Upper lobe of left lung (tissue), 6 donors: ENCODE measurements at regions not wholly inside any gene's neighbourhood (a gene's known extent, or its start where the extent isn't known, plus 50 kb on each side); places are given as distances from the start of the nearest gene placed in this dataset.

ENCODE experiments used
- ATAC-seq, 2 donors: fragments of 200-7000 bp; cut with Tn5 transposase; one replicate each; pipeline ENCODE4 v1.9.1; 2022; ENCODE audit warnings: mild to moderate bottlenecking in 2 of 2, moderate library complexity in 2 of 2; ENCODE audit not compliant: low FRiP score in 2 of 2
- DNase-seq, 2 donors: peaks; one replicate each; pipeline ENCODE4 v3.0.0-alpha.2; 2019 to 2020
- H3K27ac ChIP-seq, 4 donors: fragments of 200-600 bp; sonication (generic); one replicate each; pipeline ENCODE4 v1.5.1; 2016 to 2019
- H3K27me3 ChIP-seq, 4 donors: fragments of 200-600 bp; sonication (generic); one replicate each; pipeline ENCODE4 v1.5.1; 2017 to 2019
- H3K36me3 ChIP-seq, 4 donors: fragments of 200-600 bp; sonication (generic); one replicate each; pipeline ENCODE4 v1.5.1; 2016 to 2019
- H3K4me1 ChIP-seq, 4 donors: fragments of 200-600 bp; sonication (generic); one replicate each; pipeline ENCODE4 v1.5.1; 2018 to 2019
- H3K4me3 ChIP-seq, 4 donors: fragments of 200-600 bp; sonication (generic); one replicate each; pipeline ENCODE4 v1.5.1; 2017 to 2019; ENCODE audit warnings: mild to moderate bottlenecking in 2 of 4, moderate library complexity in 1 of 4
- H3K9me3 ChIP-seq, 4 donors: fragments of 200-600 bp; sonication (generic); one replicate each; pipeline ENCODE4 v1.5.1; 2018 to 2019
- CTCF ChIP-seq, 6 experiments: fragments of 450-650 bp in 4 of 6; fragments of 200-600 bp in 2 of 6; sonication (generic) in 2 of 6; IDR thresholded peaks; one replicate each; pipeline ENCODE4 v1.5.1; 2016 to 2019; ENCODE audit warnings: antibody characterized with exemption in 6 of 6
- EP300 ChIP-seq, 4 donors: sonication (generic); formaldehyde crosslinking; IDR thresholded peaks; one replicate each; pipeline ENCODE4 v1.5.1; 2017; ENCODE audit warnings: antibody characterized with exemption in 4 of 4, control low read depth in 2 of 4
- POLR2A ChIP-seq, 4 donors: fragments of 450-650 bp; IDR thresholded peaks; one replicate each; pipeline ENCODE4 v1.5.1; 2016 to 2017; ENCODE audit warnings: antibody characterized with exemption in 4 of 4, mild to moderate bottlenecking in 2 of 4
- POLR2AphosphoS5 ChIP-seq, 2 donors: sonication (generic); formaldehyde crosslinking; IDR thresholded peaks; one replicate each; pipeline ENCODE4 v1.5.1; 2017; ENCODE audit warnings: antibody characterized with exemption in 2 of 2
- WGBS, 2 donors: methylation state at CpG; one replicate each; pipeline ENCODE4 v1.1.5; 2017 to 2018; 5-methylcytosine and 5-hydroxymethylcytosine counted together
- donor health status: DM: no; HTN: no; CAD: no; lungs with moderate emphysema.
- donor health status: DM: no; HTN: yes; CAD: no; lungs with severe emphysema.

- peak; percentile 91 to 92 for ATAC-seq
- TF ChIP-seq POLR2A (IDR thresholded peaks at IDR 0.05) (no peak), CTCF (IDR thresholded peaks at IDR 0.05) (peak; percentile 75 to 95 (median 88))
- Histone ChIP-seq H3K36me3 (no peaks in the 10 kb centered on the region), H3K9me3 (no peaks in the 10 kb centered on the region), H3K27ac (no peak overlapping the region), H3K27me3 (no peaks in the 10 kb centered on the region), H3K4me3 (peak overlapping the region in 1 of 4 donors; percentile 13), H3K4me1 (peaks cover 0 to 23% (median 13%) of the 10 kb centered on the region in 4 donors)
- DNase-seq, result peak; percentile 90 to 97
- WGBS, 2 donors, result 27 to 68% methylated on average over 8 to 28 of the region's 32 CpGs
Observed at GRCh38 chr10:128211953-128212727, 85.9 kb upstream of the MKI67 start.

- no peak overlapping the region for H3K27ac ChIP-seq
- no peak for ATAC-seq
- no peak overlapping the region for H3K4me3 ChIP-seq
- DNase-seq, result no peak
- H3K36me3 ChIP-seq, result no peaks in the 10 kb centered on the region
- WGBS, 2 donors, result 79 to 82% methylated on average over 6 to 7 of the region's 7 CpGs
- H3K9me3 ChIP-seq, result no peaks in the 10 kb centered on the region
- no peak for TF ChIP-seq POLR2AphosphoS5 (IDR thresholded peaks at IDR 0.05)
- TF ChIP-seq POLR2A (IDR thresholded peaks at IDR 0.05), result no peak
- H3K4me1 ChIP-seq, result peaks cover 0 to 23% (median 13%) of the 10 kb centered on the region in 4 donors
- H3K27me3 ChIP-seq, result no peaks in the 10 kb centered on the region
Observed at GRCh38 chr10:128213156-128213555, 86.9 kb upstream of the MKI67 start.

- no peaks in the 10 kb centered on the region for H3K27me3 ChIP-seq
- no peak for DNase-seq
- H3K36me3 ChIP-seq, result no peaks in the 10 kb centered on the region
- ATAC-seq, result no peak
- peaks cover 0 to 14% (median 5%) of the 10 kb centered on the region in 4 donors for H3K4me1 ChIP-seq
- H3K9me3 ChIP-seq, result no peaks in the 10 kb centered on the region
- TF ChIP-seq POLR2A (IDR thresholded peaks at IDR 0.05), result no peak
- no peak overlapping the region for H3K27ac ChIP-seq
- H3K4me3 ChIP-seq, result no peak overlapping the region
- WGBS, 2 donors, result 86 to 88% methylated on average over 6 to 8 of the region's 8 CpGs
Observed at GRCh38 chr10:128215733-128216132, 89.5 kb upstream of the MKI67 start.

GRCh38 chr10:128217136-128217535, 90.9 kb upstream of the MKI67 start:
- 85 to 88% methylated on average over 7 of the region's 7 CpGs for WGBS, 2 donors
- TF ChIP-seq CTCF (IDR thresholded peaks at IDR 0.05) (no peak), POLR2AphosphoS5 (IDR thresholded peaks at IDR 0.05) (no peak), EP300 (IDR thresholded peaks at IDR 0.05) (no peak), POLR2A (IDR thresholded peaks at IDR 0.05) (no peak)
- H3K4me1 ChIP-seq, result peaks cover 0 to 3% (median under 1%) of the 10 kb centered on the region in 4 donors
- ATAC-seq, result no peak
- H3K36me3 ChIP-seq, result no peaks in the 10 kb centered on the region
- no peaks in the 10 kb centered on the region for H3K9me3 ChIP-seq
- no peak overlapping the region for H3K27ac ChIP-seq
- no peak overlapping the region for H3K4me3 ChIP-seq
- DNase-seq, result no peak
- no peaks in the 10 kb centered on the region for H3K27me3 ChIP-seq

- Histone ChIP-seq H3K27ac (no peak overlapping the region), H3K27me3 (no peaks in the 10 kb centered on the region), H3K36me3 (no peaks in the 10 kb centered on the region), H3K9me3 (no peaks in the 10 kb centered on the region), H3K4me1 (no peaks in the 10 kb centered on the region), H3K4me3 (no peak overlapping the region)
- WGBS, 2 donors, result 76 to 86% methylated on average over 4 of the region's 4 CpGs
- DNase-seq (no peak), ATAC-seq (no peak)
- TF ChIP-seq POLR2A (IDR thresholded peaks at IDR 0.05) (no peak), CTCF (IDR thresholded peaks at IDR 0.05) (no peak), EP300 (IDR thresholded peaks at IDR 0.05) (no peak), POLR2AphosphoS5 (IDR thresholded peaks at IDR 0.05) (no peak)
Observed at GRCh38 chr10:128218161-128218560, 91.9 kb upstream of the MKI67 start.

GRCh38 chr10:128219295-128219694, 93.1 kb upstream of the MKI67 start:
- H3K9me3 ChIP-seq, result no peaks in the 10 kb centered on the region

More at GRCh38 chr10:128219295-128219694, 93.1 kb upstream of the MKI67 start:
- DNase-seq, result no peak
- H3K4me3 ChIP-seq, result no peak overlapping the region
- H3K36me3 ChIP-seq, result no peaks in the 10 kb centered on the region
- no peak for TF ChIP-seq CTCF (IDR thresholded peaks at IDR 0.05)
- H3K4me1 ChIP-seq, result no peaks in the 10 kb centered on the region
- H3K27ac ChIP-seq, result no peak overlapping the region
- 88 to 93% methylated on average over 1 of the region's 1 CpG for WGBS, 2 donors
- H3K27me3 ChIP-seq, result no peaks in the 10 kb centered on the region
- ATAC-seq, result no peak
